ENCODE measurements at regions not wholly inside any gene's neighbourhood (a gene's known extent, or its start where the extent isn't known, plus 50 kb on each side); places are given as distances from the start of the nearest gene placed in this dataset.
"Not testable (repeated sequence)": the region's sequence is repeated elsewhere in the genome, so short reads cannot be mapped to it uniquely, and the experiment has no call there.

- Mint-ChIP-seq H3K9me3 (peaks cover under 1% of the 10 kb centered on the region), H3K4me3 (no peak overlapping the region), H3K4me1 (ENCODE audit: unreplicated experiment) (no peaks in the 10 kb centered on the region), H3K36me3 (no peaks in the 10 kb centered on the region), H3K27me3 (peaks cover 4% of the 10 kb centered on the region), H3K27ac (no peak overlapping the region)
- no peak for DNase-seq (ENCODE audit: extremely low spot score, unreplicated experiment)
- no peak for TF ChIP-seq CTCF (conservative IDR thresholded peaks at IDR 0.05)
These were observed 292.4 kb downstream of the PDCD6IP start for GRCh38 chr3:34090876-34091275.

- H3K9me3 Mint-ChIP-seq; H3K4me1 Mint-ChIP-seq (ENCODE audit: unreplicated experiment); H3K27ac Mint-ChIP-seq; H3K4me3 Mint-ChIP-seq; H3K27me3 Mint-ChIP-seq; H3K36me3 Mint-ChIP-seq; DNase-seq (ENCODE audit: extremely low spot score, unreplicated experiment): not testable (repeated sequence)
These were observed 295.9 kb downstream of the PDCD6IP start for GRCh38 chr3:34094280-34094679.

DNA sequence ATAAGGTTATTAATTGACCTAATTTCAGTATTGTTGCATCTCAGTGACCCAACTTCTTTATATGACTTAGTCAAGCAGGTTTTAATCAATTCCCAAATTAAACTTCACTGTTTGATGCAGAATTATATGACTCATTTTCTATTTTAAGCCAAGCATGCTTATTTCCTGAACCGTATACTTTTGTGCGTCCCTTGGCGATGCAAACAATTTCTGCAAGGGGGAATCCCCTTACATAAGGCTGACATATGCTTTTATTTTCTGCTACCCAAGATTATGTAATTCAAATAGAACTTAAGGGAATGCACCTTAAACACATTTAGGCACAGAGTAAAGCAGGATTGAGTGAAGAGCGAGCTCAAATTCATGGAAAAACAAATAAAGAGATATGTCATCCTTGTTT is 303.9 kb downstream of the PDCD6IP start:
- Mint-ChIP-seq H3K27me3 (no peaks in the 10 kb centered on the region), H3K36me3 (no peaks in the 10 kb centered on the region), H3K27ac (no peak overlapping the region), H3K4me3 (no peak overlapping the region), H3K9me3 (no peaks in the 10 kb centered on the region), H3K4me1 (ENCODE audit: unreplicated experiment) (no peaks in the 10 kb centered on the region)
- no peak for TF ChIP-seq CTCF (conservative IDR thresholded peaks at IDR 0.05)
- no peak for DNase-seq (ENCODE audit: extremely low spot score, unreplicated experiment)

DNA sequence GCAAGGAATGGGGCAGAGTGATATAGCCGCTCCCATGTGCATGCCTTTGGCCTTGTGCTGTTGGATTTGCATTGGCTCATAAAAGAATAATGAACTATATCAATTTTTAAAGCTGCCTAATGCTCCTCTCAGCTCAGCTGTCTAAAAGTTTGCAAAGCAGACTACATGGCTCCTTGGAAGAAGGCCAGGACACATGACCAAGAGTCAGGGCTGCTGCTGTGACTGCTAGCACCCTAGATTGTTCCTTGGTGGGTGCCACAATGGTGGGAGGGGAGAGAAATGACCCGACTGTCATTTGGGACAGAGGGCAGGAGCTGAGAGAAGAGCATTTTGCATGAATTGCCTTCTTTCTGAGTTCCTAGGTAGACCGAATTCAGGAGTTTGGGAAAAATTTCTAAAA is 307.9 kb downstream of the PDCD6IP start:
- H3K27me3 Mint-ChIP-seq, result no peaks in the 10 kb centered on the region
- H3K27ac Mint-ChIP-seq, result no peak overlapping the region
- DNase-seq (ENCODE audit: extremely low spot score, unreplicated experiment), result no peak

DNA sequence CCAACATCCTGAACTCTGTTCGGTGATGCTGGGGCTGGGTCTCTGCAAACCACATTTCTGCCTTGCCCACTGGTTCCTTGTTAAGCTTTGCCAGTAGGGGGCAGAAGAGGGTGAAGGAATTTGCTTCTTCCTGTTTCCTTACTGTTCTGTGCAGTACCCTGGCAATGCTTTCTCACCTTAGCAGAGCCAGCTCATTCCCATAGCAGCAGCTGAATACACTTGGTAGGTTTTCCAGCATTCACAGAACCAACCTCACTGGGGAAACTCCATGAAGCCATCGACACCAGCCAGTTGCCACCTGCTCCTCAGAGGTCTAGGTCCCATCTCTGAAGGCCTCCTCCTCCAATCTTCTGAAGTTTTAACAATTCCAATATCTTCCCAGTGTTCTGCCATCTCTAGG is 308.4 kb downstream of the PDCD6IP start:
- no peaks in the 10 kb centered on the region for H3K36me3 Mint-ChIP-seq
- no peaks in the 10 kb centered on the region for H3K9me3 Mint-ChIP-seq
- DNase-seq (ENCODE audit: extremely low spot score, unreplicated experiment), result no peak
- peak; percentile 73 for TF ChIP-seq CTCF (conservative IDR thresholded peaks at IDR 0.05)
- no peaks in the 10 kb centered on the region for H3K27me3 Mint-ChIP-seq
- H3K27ac Mint-ChIP-seq, result no peak overlapping the region
- no peaks in the 10 kb centered on the region for H3K4me1 Mint-ChIP-seq (ENCODE audit: unreplicated experiment)
- H3K4me3 Mint-ChIP-seq, result no peak overlapping the region

More for the DNA sequence above, 307.9 kb downstream of the PDCD6IP start:
- H3K36me3 Mint-ChIP-seq, result no peaks in the 10 kb centered on the region
- no peaks in the 10 kb centered on the region for H3K9me3 Mint-ChIP-seq
- no peaks in the 10 kb centered on the region for H3K4me1 Mint-ChIP-seq (ENCODE audit: unreplicated experiment)
- TF ChIP-seq CTCF (conservative IDR thresholded peaks at IDR 0.05), result no peak
- H3K4me3 Mint-ChIP-seq, result no peak overlapping the region

DNA sequence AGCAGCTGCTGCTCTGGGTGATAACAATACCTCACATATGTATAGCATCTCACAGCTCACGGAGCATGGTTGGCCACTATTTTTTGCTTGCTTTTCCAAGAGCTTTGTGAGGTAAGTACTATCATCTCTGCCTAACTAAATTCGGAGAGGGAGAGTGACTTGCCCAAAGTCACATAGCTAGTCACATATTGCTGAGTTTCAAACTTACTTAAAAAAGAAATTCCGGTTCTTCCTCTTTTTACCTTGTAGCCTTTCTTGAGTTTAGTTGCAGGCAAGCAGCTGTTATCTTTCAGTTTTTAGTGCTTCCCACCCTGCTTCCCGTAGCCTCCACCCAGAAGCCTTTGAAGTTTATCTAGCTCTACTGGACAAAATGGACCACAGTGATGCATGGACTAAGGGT is 309.2 kb downstream of the PDCD6IP start:
- no peak overlapping the region for H3K4me3 Mint-ChIP-seq
- TF ChIP-seq CTCF (conservative IDR thresholded peaks at IDR 0.05), result no peak
- H3K9me3 Mint-ChIP-seq, result peaks cover 2% of the 10 kb centered on the region
- DNase-seq (ENCODE audit: extremely low spot score, unreplicated experiment), result no peak
- no peak overlapping the region for H3K27ac Mint-ChIP-seq
- no peaks in the 10 kb centered on the region for H3K27me3 Mint-ChIP-seq
- no peaks in the 10 kb centered on the region for H3K36me3 Mint-ChIP-seq
- no peaks in the 10 kb centered on the region for H3K4me1 Mint-ChIP-seq (ENCODE audit: unreplicated experiment)

All from type B pancreatic cell (in vitro differentiated cells).